SK-N-SH (cell line): ENCODE measurements at regions not wholly inside any gene's neighbourhood (a gene's known extent, or its start where the extent isn't known, plus 50 kb on each side); places are given as distances from the start of the nearest gene placed in this dataset.

ENCODE experiments used
- CTCF ChIA-PET: fragments of 300-600, 350-600 bp; formaldehyde crosslinking; extraction: SDS; loops from one replicate; lab custom pipeline; 2021; lab: Yijun Ruan, JAX
- POLR2A ChIA-PET: fragments of 350-600 bp; sonication (Branson Sonifier 250); formaldehyde crosslinking; extraction: SDS; loops from one replicate; lab custom pipeline; 2020; ENCODE audit warnings: antibody characterized with exemption, inconsistent platforms; lab: Yijun Ruan, JAX
- DNase-seq: peaks from one replicate; pipeline ENCODE4 v3.0.0; 2012
- H2AFZ ChIP-seq: fragments of 200-600 bp; sonication (generic); 2 replicates; pipeline ENCODE4 v1.8.1; 2016; ENCODE audit warnings: antibody characterized with exemption, mild to moderate bottlenecking, low read depth
- H3F3A ChIP-seq: fragments of 200-600 bp; sonication (generic); replicated peaks from 2 replicates; pipeline ENCODE3; 2016; ENCODE audit warnings: antibody characterized with exemption, mild to moderate bottlenecking; ENCODE audit not compliant: insufficient read depth
- H3K27ac ChIP-seq, 2 experiments: fragments of 200-500 bp in 1 of 2; fragments of 200-600 bp in 1 of 2; sonication (Bioruptor generic) in 1 of 2; sonication (generic), shearing (Covaris generic) in 1 of 2; 2 replicates each; pipeline versions ENCODE4 v1.5.1 to v1.6.1; 2014 to 2016; ENCODE audit warnings: low read depth in 2 of 2, inconsistent platforms in 1 of 2, low read length in 1 of 2, mild to moderate bottlenecking in 1 of 2, mixed read lengths in 1 of 2
- H3K27me3 ChIP-seq: fragments of 200-600 bp; sonication (generic), shearing (Covaris generic); 2 replicates; pipeline ENCODE4 v1.6.1; 2016; ENCODE audit warnings: mixed run types; ENCODE audit not compliant: insufficient read depth
- H3K36me3 ChIP-seq, 2 experiments: fragments of 200-500 bp in 1 of 2; fragments of 200-600 bp in 1 of 2; sonication (Bioruptor generic) in 1 of 2; sonication (generic) in 1 of 2; replicated peaks in 1 of 2; 2 replicates each; pipeline versions ENCODE3 to v1.5.1; 2014 to 2016; ENCODE audit warnings: low read length in 1 of 2, mild to moderate bottlenecking in 1 of 2; ENCODE audit not compliant: insufficient read depth in 2 of 2, control insufficient read depth in 1 of 2
- H3K4me1 ChIP-seq, 2 experiments: fragments of 200-500 bp in 1 of 2; fragments of 200-600 bp in 1 of 2; sonication (Bioruptor generic) in 1 of 2; sonication (generic), shearing (Covaris generic) in 1 of 2; 2 replicates each; pipeline versions ENCODE4 v1.5.1 to v1.6.1; 2014 to 2016; ENCODE audit warnings: low read depth in 1 of 2, low read length in 1 of 2, mixed run types in 1 of 2; ENCODE audit not compliant: insufficient read depth in 2 of 2, control insufficient read depth in 1 of 2
- H3K4me2 ChIP-seq: fragments of 200-600 bp; sonication (generic), shearing (Covaris generic); 2 replicates; pipeline ENCODE4 v1.6.1; 2017; ENCODE audit warnings: mixed run types
- H3K4me3 ChIP-seq, 2 experiments: fragments of 200-500 bp in 1 of 2; fragments of 200-600 bp in 1 of 2; sonication (Bioruptor generic) in 1 of 2; sonication (generic), shearing (Covaris generic) in 1 of 2; 2 replicates each; pipeline versions ENCODE4 v1.5.1 to v1.8.1; 2014 to 2016; ENCODE audit warnings: low read depth in 2 of 2, inconsistent platforms in 1 of 2, low read length in 1 of 2, mild to moderate bottlenecking in 1 of 2, mixed read lengths in 1 of 2, moderate library complexity in 1 of 2
- H3K79me2 ChIP-seq: fragments of 200-600 bp; sonication (generic); 2 replicates; pipeline ENCODE4 v1.8.1; 2017; ENCODE audit warnings: mild to moderate bottlenecking; ENCODE audit not compliant: insufficient read depth
- H3K9ac ChIP-seq: fragments of 200-600 bp; sonication (generic); 2 replicates; pipeline ENCODE4 v1.6.1; 2017; ENCODE audit warnings: mixed run types
- H3K9me2 ChIP-seq: fragments of 200-600 bp; sonication (generic); 2 replicates; pipeline ENCODE4 v1.6.1; 2017; ENCODE audit warnings: mixed run types
- H3K9me3 ChIP-seq: fragments of 200-600 bp; sonication (generic); 2 replicates; pipeline ENCODE4 v1.6.1; 2017; ENCODE audit warnings: mixed run types, mild to moderate bottlenecking, moderate library complexity
- H4K20me1 ChIP-seq: fragments of 200-600 bp; sonication (generic); 2 replicates; pipeline ENCODE4 v1.6.1; 2017; ENCODE audit warnings: mild to moderate bottlenecking, mixed run types; ENCODE audit not compliant: insufficient read depth
- CTCF ChIP-seq: fragments of 200-600 bp; sonication (generic); IDR thresholded peaks from 2 replicates; pipeline ENCODE4 v1.6.1; 2017; ENCODE audit warnings: antibody characterized with exemption, mild to moderate bottlenecking, moderate library complexity
- MAX ChIP-seq: IDR thresholded peaks from 2 replicates; pipeline ENCODE4 v1.4.0; 2012; ENCODE audit warnings: low read depth
- MXI1 ChIP-seq: IDR thresholded peaks from 2 replicates; pipeline ENCODE4 v1.6.1; 2012; ENCODE audit warnings: mild to moderate bottlenecking, low read depth, low read length, improper control_type of control experiment
- NFIC ChIP-seq: IDR thresholded peaks from 2 replicates; pipeline ENCODE4 v1.4.0; 2012; ENCODE audit warnings: borderline replicate concordance
- POLR2AphosphoS5 ChIP-seq: IDR thresholded peaks from 2 replicates; pipeline ENCODE4 v1.6.1; 2012; ENCODE audit warnings: low read depth, low read length
- RAD21 ChIP-seq: IDR thresholded peaks from 2 replicates; pipeline ENCODE4 v1.6.1; 2012; ENCODE audit warnings: mild to moderate bottlenecking, low read length
- RFX5 ChIP-seq: IDR thresholded peaks from 2 replicates; pipeline ENCODE4 v1.6.1; 2012; ENCODE audit warnings: mild to moderate bottlenecking, improper control_type of control experiment, low read length
- USF1 ChIP-seq: IDR thresholded peaks from 2 replicates; pipeline ENCODE4 v1.4.0; 2012; ENCODE audit warnings: low read depth, borderline replicate concordance
- WGBS: methylation state at CpG from one replicate; pipeline ENCODE4 v1.1.6; 2017; ENCODE audit warnings: low lambda C conversion rate; 5-methylcytosine and 5-hydroxymethylcytosine counted together

GRCh38 chr3:30512576-30512975, 93.8 kb upstream of the TGFBR2 start:
- no peaks in the 10 kb centered on the region for H3K79me2 ChIP-seq
- H2AFZ ChIP-seq, result no peak overlapping the region
- H4K20me1 ChIP-seq, result no peaks in the 10 kb centered on the region
- H3K4me3 ChIP-seq, result no peak overlapping the region
- ChIA-PET POLR2A (no interaction called here), CTCF (no interaction called here)
- H3K36me3 ChIP-seq, result no peaks in the 10 kb centered on the region
- H3K27ac ChIP-seq, result no peak overlapping the region
- H3K27me3 ChIP-seq, result no peaks in the 10 kb centered on the region
- TF ChIP-seq NFIC, result 0 out of 2 replicates have a peak, but pooled peaks have one; percentile 7
- TF ChIP-seq CTCF, result no peak
- TF ChIP-seq USF1, result no peak
- no peak for DNase-seq
- no peaks in the 10 kb centered on the region for H3K9me2 ChIP-seq
- peaks cover 23% of the 10 kb centered on the region for H3F3A ChIP-seq
- H3K9ac ChIP-seq, result no peak overlapping the region
- H3K4me1 ChIP-seq, result peaks cover 0 to 25% of the 10 kb centered on the region in 2 experiments; a peak in 2 of 4 replicates
- 6% methylated on average over 1 of the region's 1 CpG for WGBS
- H3K9me3 ChIP-seq, result no peaks in the 10 kb centered on the region
- H3K4me2 ChIP-seq, result no peak overlapping the region

- no peak overlapping the region for H3K4me3 ChIP-seq
- TF ChIP-seq RFX5, result no peak
- no peak for TF ChIP-seq NFIC
- TF ChIP-seq RAD21, result no peak
- no peak for TF ChIP-seq MAX
- no peak for TF ChIP-seq POLR2AphosphoS5
- TF ChIP-seq MXI1, result no peak
- H3K4me2 ChIP-seq, result no peak overlapping the region
- H3K9me3 ChIP-seq, result no peaks in the 10 kb centered on the region
- peaks cover 30% of the 10 kb centered on the region for H3F3A ChIP-seq
- no peak for DNase-seq
- ChIA-PET CTCF (no interaction called here), POLR2A (no interaction called here)
- no peak overlapping the region for H3K27ac ChIP-seq
- no peaks in the 10 kb centered on the region for H3K9me2 ChIP-seq
- WGBS, result 95% methylated on average over 4 of the region's 4 CpGs
- no peak overlapping the region for H3K9ac ChIP-seq
- H3K4me1 ChIP-seq, result peaks cover 0 to 25% of the 10 kb centered on the region in 2 experiments; a peak in 2 of 4 replicates
- H3K27me3 ChIP-seq, result no peaks in the 10 kb centered on the region
- H2AFZ ChIP-seq, result no peak overlapping the region
- no peaks in the 10 kb centered on the region for H3K79me2 ChIP-seq
- H4K20me1 ChIP-seq, result no peaks in the 10 kb centered on the region
- H3K36me3 ChIP-seq, result no peaks in the 10 kb centered on the region
These were observed 92.8 kb upstream of the TGFBR2 start for GRCh38 chr3:30513374-30514152.
